ENCODE measurements at regions not wholly inside any gene's neighbourhood (a gene's known extent, or its start where the extent isn't known, plus 50 kb on each side); places are given as distances from the start of the nearest gene placed in this dataset.

- H3K4me3 ChIP-seq: no peak overlapping the region
- no peak for DNase-seq (ENCODE audit: low spot score)
- TF ChIP-seq, protein P1, sequence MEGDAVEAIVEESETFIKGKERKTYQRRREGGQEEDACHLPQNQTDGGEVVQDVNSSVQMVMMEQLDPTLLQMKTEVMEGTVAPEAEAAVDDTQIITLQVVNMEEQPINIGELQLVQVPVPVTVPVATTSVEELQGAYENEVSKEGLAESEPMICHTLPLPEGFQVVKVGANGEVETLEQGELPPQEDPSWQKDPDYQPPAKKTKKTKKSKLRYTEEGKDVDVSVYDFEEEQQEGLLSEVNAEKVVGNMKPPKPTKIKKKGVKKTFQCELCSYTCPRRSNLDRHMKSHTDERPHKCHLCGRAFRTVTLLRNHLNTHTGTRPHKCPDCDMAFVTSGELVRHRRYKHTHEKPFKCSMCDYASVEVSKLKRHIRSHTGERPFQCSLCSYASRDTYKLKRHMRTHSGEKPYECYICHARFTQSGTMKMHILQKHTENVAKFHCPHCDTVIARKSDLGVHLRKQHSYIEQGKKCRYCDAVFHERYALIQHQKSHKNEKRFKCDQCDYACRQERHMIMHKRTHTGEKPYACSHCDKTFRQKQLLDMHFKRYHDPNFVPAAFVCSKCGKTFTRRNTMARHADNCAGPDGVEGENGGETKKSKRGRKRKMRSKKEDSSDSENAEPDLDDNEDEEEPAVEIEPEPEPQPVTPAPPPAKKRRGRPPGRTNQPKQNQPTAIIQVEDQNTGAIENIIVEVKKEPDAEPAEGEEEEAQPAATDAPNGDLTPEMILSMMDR (IDR thresholded peaks at IDR 0.05): no peak
- H3K27ac ChIP-seq: no peak overlapping the region
Measured at GRCh38 chr9:784202-784601, 57.3 kb upstream of the DMRT1 start.

- Histone ChIP-seq H3K27ac (no peak overlapping the region), H3K4me3 (no peak overlapping the region)
- DNase-seq (ENCODE audit: low spot score): no peak
- TF ChIP-seq, protein P1 (IDR thresholded peaks at IDR 0.05): no peak
Measured at GRCh38 chr9:784916-785315, 56.6 kb upstream of the DMRT1 start.

DNA sequence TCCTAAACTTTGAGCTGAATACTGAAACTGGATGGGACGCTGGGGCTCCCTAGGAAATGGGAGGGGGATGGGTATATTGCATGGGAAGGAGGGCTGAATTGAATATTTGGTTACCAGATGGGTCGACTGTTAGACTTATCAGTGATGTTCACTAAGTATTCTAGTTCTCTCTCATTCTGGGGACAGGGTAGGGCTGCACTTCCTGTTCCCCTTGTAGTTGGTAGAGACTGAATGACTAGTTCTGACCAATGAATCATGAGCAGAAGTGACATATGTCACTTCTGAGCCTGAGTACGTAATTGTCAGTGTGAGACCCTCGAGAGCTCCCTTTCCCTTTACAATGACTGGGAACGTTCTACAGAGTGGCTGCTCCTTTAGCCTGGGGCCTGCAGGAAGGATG lies 55.5 kb upstream of the DMRT1 start:
- Histone ChIP-seq H3K4me3 (no peak overlapping the region), H3K27ac (no peak overlapping the region)
- TF ChIP-seq, protein P1 (IDR thresholded peaks at IDR 0.05): no peak
- no peak for DNase-seq (ENCODE audit: low spot score)

- TF ChIP-seq, protein P1 (IDR thresholded peaks at IDR 0.05): no peak
- Histone ChIP-seq H3K27ac (no peak overlapping the region), H3K4me3 (no peak overlapping the region)
- no peak for DNase-seq (ENCODE audit: low spot score)
Measured at GRCh38 chr9:786405-786804, 55.1 kb upstream of the DMRT1 start.

DNA sequence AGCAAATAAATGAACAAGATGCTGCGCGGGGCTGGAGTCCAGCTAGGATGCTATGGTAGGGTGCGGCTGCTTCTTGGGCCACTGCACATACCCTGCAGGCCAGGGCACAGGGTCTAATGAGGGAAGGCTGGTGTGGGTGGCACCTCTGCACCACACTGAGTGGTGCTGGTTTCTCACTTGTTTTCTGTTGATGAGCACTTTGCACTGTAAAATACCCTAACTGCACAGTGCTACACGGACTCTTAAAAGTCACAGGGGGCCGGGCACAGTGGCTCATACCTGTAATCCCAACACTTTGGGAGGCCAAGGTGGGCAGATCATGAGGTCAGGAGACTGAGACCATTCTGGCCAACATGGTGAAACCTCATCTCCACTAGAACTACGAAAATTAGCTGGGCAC lies 52.7 kb upstream of the DMRT1 start:
- Histone ChIP-seq H3K27ac (no peak overlapping the region), H3K4me3 (no peak overlapping the region)
- DNase-seq (ENCODE audit: low spot score): no peak
- TF ChIP-seq, protein P1 (IDR thresholded peaks at IDR 0.05): no peak

All from coronary artery (tissue), 2 donors.